Gastrocnemius medialis (tissue), 4 donors: ENCODE measurements at regions not wholly inside any gene's neighbourhood (a gene's known extent, or its start where the extent isn't known, plus 50 kb on each side); places are given as distances from the start of the nearest gene placed in this dataset.

Experiments
- POLR2A ChIP-seq, 2 donors: fragments of 450-650 bp; IDR thresholded peaks; one replicate each; pipeline ENCODE4 v1.6.1; 2017; ENCODE audit warnings: antibody characterized with exemption in 2 of 2, mild to moderate bottlenecking in 2 of 2, moderate library complexity in 2 of 2
- TF ChIP-seq, protein P1 (sequence below), 5 experiments: fragments of 450-650 bp in 3 of 5; fragments of 200-600 bp in 2 of 5; sonication (generic) in 2 of 5; IDR thresholded peaks in 4 of 5; conservative IDR thresholded peaks in 1 of 5; 1 replicate in 4 of 5; 2 replicates in 1 of 5; pipeline ENCODE4 v1.5.1; 2016 to 2019; ENCODE audit warnings: antibody characterized with exemption in 5 of 5, mild to moderate bottlenecking in 3 of 5, moderate library complexity in 3 of 5

DNA sequence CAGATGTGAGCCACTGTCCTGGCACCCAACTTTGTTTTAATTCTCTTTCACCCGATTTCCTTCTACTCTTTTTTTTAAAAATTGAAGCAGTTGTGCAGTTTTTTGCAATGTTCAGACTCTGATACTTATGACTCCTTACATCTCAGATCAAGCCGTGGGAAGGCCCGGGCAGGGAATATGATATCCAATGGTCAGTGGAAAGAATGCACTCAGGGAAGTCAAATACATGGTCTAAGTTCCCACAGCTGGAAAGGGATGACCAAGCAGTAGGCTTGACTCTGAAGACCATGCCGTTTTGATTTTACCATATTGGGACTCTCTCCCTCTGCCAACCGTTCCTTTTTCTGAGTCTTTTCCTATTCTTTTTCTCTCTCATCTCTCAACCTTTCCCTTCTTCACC is 157.2 kb downstream of the RPLP1 start:
- TF ChIP-seq, protein P1, sequence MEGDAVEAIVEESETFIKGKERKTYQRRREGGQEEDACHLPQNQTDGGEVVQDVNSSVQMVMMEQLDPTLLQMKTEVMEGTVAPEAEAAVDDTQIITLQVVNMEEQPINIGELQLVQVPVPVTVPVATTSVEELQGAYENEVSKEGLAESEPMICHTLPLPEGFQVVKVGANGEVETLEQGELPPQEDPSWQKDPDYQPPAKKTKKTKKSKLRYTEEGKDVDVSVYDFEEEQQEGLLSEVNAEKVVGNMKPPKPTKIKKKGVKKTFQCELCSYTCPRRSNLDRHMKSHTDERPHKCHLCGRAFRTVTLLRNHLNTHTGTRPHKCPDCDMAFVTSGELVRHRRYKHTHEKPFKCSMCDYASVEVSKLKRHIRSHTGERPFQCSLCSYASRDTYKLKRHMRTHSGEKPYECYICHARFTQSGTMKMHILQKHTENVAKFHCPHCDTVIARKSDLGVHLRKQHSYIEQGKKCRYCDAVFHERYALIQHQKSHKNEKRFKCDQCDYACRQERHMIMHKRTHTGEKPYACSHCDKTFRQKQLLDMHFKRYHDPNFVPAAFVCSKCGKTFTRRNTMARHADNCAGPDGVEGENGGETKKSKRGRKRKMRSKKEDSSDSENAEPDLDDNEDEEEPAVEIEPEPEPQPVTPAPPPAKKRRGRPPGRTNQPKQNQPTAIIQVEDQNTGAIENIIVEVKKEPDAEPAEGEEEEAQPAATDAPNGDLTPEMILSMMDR (IDR thresholded peaks at IDR 0.05 in 4 of 5, conservative IDR thresholded peaks at IDR 0.05 in 1 of 5) = no peak
- no peak for TF ChIP-seq POLR2A (IDR thresholded peaks at IDR 0.05)
